ENCODE measurements at regions not wholly inside any gene's neighbourhood (a gene's known extent, or its start where the extent isn't known, plus 50 kb on each side); places are given as distances from the start of the nearest gene placed in this dataset.

DNA sequence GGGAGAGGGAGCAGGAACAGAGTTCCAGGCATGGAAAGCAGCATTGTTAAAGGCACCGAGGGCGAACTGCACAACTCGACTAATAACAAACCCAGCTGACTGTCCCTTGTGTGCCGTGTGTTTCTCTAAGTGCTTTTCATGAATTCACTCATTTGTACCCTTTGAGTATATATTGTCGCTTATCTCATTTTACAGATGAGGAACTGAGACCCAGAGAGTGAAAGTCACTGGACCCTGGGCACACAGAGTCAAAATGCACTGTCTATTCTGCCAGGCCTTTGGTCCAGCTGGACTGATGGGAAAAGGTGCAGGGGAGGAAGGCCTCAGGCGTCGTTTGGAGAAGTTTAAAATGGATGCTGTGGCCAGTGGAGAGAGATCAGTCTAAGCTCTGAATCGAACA lies 100.7 kb upstream of the GRIK3 start:
- TF ChIP-seq POLR2A (IDR thresholded peaks at IDR 0.05), result no peak
- TF ChIP-seq, protein P1, sequence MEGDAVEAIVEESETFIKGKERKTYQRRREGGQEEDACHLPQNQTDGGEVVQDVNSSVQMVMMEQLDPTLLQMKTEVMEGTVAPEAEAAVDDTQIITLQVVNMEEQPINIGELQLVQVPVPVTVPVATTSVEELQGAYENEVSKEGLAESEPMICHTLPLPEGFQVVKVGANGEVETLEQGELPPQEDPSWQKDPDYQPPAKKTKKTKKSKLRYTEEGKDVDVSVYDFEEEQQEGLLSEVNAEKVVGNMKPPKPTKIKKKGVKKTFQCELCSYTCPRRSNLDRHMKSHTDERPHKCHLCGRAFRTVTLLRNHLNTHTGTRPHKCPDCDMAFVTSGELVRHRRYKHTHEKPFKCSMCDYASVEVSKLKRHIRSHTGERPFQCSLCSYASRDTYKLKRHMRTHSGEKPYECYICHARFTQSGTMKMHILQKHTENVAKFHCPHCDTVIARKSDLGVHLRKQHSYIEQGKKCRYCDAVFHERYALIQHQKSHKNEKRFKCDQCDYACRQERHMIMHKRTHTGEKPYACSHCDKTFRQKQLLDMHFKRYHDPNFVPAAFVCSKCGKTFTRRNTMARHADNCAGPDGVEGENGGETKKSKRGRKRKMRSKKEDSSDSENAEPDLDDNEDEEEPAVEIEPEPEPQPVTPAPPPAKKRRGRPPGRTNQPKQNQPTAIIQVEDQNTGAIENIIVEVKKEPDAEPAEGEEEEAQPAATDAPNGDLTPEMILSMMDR (IDR thresholded peaks at IDR 0.05), result no peak

Measured in testis (tissue), 2 donors.